Mucosa of descending colon (tissue), 3 donors: ENCODE measurements at regions not wholly inside any gene's neighbourhood (a gene's known extent, or its start where the extent isn't known, plus 50 kb on each side); places are given as distances from the start of the nearest gene placed in this dataset.

Source experiments
- ATAC-seq: fragments of 200-7000 bp; cut with Tn5 transposase; one replicate; pipeline ENCODE4 v1.9.1; 2020; ENCODE audit warnings: mild to moderate bottlenecking, moderate library complexity
- DNase-seq, 3 donors: peaks; one replicate each; pipeline ENCODE4 v3.0.0-alpha.2; 2020
- H3K36me3 ChIP-seq: fragments of 200-600 bp; one replicate; pipeline ENCODE4 v1.8.0; 2021; ENCODE audit warnings: low read depth, mild to moderate bottlenecking
- H3K4me1 ChIP-seq: fragments of 200-600 bp; one replicate; pipeline ENCODE4 v1.8.0; 2021; ENCODE audit warnings: low read depth, mild to moderate bottlenecking
- H3K4me3 ChIP-seq: fragments of 200-600 bp; one replicate; pipeline ENCODE4 v1.8.0; 2021; ENCODE audit warnings: mild to moderate bottlenecking
- H3K9me3 ChIP-seq: fragments of 200-600 bp; one replicate; pipeline ENCODE4 v1.8.0; 2021; ENCODE audit warnings: mild to moderate bottlenecking
- CTCF ChIP-seq: fragments of 200-600 bp; IDR thresholded peaks from one replicate; pipeline ENCODE4 v1.8.0; 2022; ENCODE audit warnings: antibody characterized with exemption, mild to moderate bottlenecking
- intact Hi-C, 2 donors: fragments of 100-400 bp; cut with DNase I in 1 of 2; cut with micrococcal nuclease in 1 of 2; formaldehyde crosslinking; loops; one replicate each; pipeline versions ENCODE4 v1.11.0 to v1.11.1; 2022; cut with DNase I, micrococcal nuclease
- donor health status: DM: no; HTN: no; CAD: no; lungs with moderate emphysema.
- donor health status: DM: no; HTN: no; CAD: no.
- donor health status: DM: no; HTN: yes; CAD: no.

GRCh38 chr11:114818382-114818781 is 140.1 kb downstream of the NXPE2 start:
- no peak for TF ChIP-seq CTCF
- no peak overlapping the region for H3K4me3 ChIP-seq
- H3K4me1 ChIP-seq: no peaks in the 10 kb centered on the region
- ATAC-seq: no peak
- intact Hi-C loops: no loop called here
- DNase-seq: no peak
- H3K36me3 ChIP-seq: no peaks in the 10 kb centered on the region
- H3K9me3 ChIP-seq: no peaks in the 10 kb centered on the region

- TF ChIP-seq CTCF: no peak
- Histone ChIP-seq H3K36me3 (no peaks in the 10 kb centered on the region), H3K4me1 (no peaks in the 10 kb centered on the region), H3K9me3 (no peaks in the 10 kb centered on the region), H3K4me3 (no peak overlapping the region)
- DNase-seq (no peak), ATAC-seq (no peak)
- intact Hi-C loops: no loop called here
Measured at GRCh38 chr11:114819028-114819427, 140.7 kb downstream of the NXPE2 start.

GRCh38 chr11:114820621-114821020 is 142.3 kb downstream of the NXPE2 start:
- Histone ChIP-seq H3K4me3 (no peak overlapping the region), H3K4me1 (no peaks in the 10 kb centered on the region), H3K9me3 (no peaks in the 10 kb centered on the region), H3K36me3 (no peaks in the 10 kb centered on the region)
- no peak for DNase-seq
- ATAC-seq: no peak
- intact Hi-C loops: no loop called here
- no peak for TF ChIP-seq CTCF

GRCh38 chr11:114821621-114822412 is 143.5 kb downstream of the NXPE2 start:
- Histone ChIP-seq H3K9me3 (no peaks in the 10 kb centered on the region), H3K4me3 (no peak overlapping the region), H3K4me1 (no peaks in the 10 kb centered on the region), H3K36me3 (no peaks in the 10 kb centered on the region)
- ATAC-seq (no peak), DNase-seq (no peak)
- no peak for TF ChIP-seq CTCF
- intact Hi-C loops: no loop called here

DNA sequence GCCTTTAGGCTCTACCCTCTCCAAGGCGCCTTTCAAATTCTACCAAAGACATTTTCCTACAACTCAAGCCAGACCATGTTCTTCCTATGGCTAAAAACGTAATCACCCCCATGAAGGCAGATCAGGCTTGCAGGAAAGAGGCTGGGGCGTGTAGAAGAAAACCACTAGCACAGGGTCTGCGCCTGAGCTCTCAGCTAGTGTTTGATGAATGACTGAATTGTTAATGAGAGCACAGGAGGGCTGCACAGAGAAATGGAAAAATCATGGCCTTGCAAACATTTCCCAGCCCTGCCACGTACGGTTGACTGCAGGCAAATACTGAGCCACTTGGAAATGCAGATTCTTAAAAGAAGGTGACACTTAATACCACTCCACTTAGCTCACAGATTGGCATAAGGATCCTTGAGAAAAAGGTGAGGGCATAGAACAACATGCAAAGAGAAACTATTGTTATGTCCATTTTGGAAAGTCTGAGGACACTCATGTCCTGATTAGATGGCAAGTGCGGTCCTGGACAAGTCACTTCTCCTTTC is 148.6 kb downstream of the NXPE2 start:
- Histone ChIP-seq H3K9me3 (no peaks in the 10 kb centered on the region), H3K36me3 (no peaks in the 10 kb centered on the region), H3K4me1 (no peaks in the 10 kb centered on the region), H3K4me3 (no peak overlapping the region)
- TF ChIP-seq CTCF: no peak
- no peak for ATAC-seq
- DNase-seq: no peak
- intact Hi-C loops: no loop called here
